Ishikawa (cell line): ENCODE measurements at regions not wholly inside any gene's neighbourhood (a gene's known extent, or its start where the extent isn't known, plus 50 kb on each side); places are given as distances from the start of the nearest gene placed in this dataset.

Source experiments
- EP300 ChIP-seq: IDR thresholded peaks from 2 replicates; pipeline ENCODE4 v1.6.1; 2012; ENCODE audit warnings: borderline replicate concordance
- TAF1 ChIP-seq: IDR thresholded peaks from 2 replicates; pipeline ENCODE4 v1.6.1; 2012; ENCODE audit warnings: low read depth, mild to moderate bottlenecking
- TF ChIP-seq, protein P1 (sequence below): IDR thresholded peaks from 2 replicates; pipeline ENCODE4 v1.6.1; 2012; ENCODE audit warnings: low read depth, mild to moderate bottlenecking
- TF ChIP-seq, protein P2 (sequence below): IDR thresholded peaks from 2 replicates; pipeline ENCODE4 v1.6.1; 2012

DNA sequence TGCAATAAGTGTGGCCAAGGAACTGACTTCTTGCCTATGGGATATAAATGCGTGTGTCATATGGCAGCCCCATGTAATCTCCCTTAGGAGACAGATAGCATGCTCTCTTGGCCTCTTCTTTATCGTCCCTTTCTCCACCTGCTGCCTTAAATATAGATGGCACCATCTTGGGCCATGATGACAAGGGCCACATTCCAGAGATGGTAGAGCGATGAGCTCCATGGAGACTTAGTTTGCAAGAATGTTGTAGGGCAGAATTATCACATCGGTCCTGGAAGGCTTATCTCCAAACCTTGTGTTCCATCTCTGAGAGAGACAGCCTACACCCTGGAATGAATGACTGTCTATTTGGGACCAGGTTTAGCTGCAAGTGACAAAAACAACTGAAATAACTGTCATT is 536.7 kb downstream of the TNS1 start:
- TF ChIP-seq TAF1: no peak
- no peak for TF ChIP-seq EP300
- TF ChIP-seq, protein P1, sequence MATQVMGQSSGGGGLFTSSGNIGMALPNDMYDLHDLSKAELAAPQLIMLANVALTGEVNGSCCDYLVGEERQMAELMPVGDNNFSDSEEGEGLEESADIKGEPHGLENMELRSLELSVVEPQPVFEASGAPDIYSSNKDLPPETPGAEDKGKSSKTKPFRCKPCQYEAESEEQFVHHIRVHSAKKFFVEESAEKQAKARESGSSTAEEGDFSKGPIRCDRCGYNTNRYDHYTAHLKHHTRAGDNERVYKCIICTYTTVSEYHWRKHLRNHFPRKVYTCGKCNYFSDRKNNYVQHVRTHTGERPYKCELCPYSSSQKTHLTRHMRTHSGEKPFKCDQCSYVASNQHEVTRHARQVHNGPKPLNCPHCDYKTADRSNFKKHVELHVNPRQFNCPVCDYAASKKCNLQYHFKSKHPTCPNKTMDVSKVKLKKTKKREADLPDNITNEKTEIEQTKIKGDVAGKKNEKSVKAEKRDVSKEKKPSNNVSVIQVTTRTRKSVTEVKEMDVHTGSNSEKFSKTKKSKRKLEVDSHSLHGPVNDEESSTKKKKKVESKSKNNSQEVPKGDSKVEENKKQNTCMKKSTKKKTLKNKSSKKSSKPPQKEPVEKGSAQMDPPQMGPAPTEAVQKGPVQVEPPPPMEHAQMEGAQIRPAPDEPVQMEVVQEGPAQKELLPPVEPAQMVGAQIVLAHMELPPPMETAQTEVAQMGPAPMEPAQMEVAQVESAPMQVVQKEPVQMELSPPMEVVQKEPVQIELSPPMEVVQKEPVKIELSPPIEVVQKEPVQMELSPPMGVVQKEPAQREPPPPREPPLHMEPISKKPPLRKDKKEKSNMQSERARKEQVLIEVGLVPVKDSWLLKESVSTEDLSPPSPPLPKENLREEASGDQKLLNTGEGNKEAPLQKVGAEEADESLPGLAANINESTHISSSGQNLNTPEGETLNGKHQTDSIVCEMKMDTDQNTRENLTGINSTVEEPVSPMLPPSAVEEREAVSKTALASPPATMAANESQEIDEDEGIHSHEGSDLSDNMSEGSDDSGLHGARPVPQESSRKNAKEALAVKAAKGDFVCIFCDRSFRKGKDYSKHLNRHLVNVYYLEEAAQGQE: no peak
- TF ChIP-seq, protein P2, sequence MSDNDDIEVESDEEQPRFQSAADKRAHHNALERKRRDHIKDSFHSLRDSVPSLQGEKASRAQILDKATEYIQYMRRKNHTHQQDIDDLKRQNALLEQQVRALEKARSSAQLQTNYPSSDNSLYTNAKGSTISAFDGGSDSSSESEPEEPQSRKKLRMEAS: no peak
